Heart left ventricle (tissue), 16 donors: ENCODE measurements at regions not wholly inside any gene's neighbourhood (a gene's known extent, or its start where the extent isn't known, plus 50 kb on each side); places are given as distances from the start of the nearest gene placed in this dataset.

Experiments
- ATAC-seq, 4 donors: fragments of 200-7000 bp; cut with Tn5 transposase; one replicate each; pipeline ENCODE4 v1.9.1; 2020 to 2022; ENCODE audit warnings: moderate library complexity in 4 of 4, mild to moderate bottlenecking in 3 of 4, moderate number of reproducible peaks in 1 of 4
- DNase-seq, 5 donors: peaks; one replicate each; pipeline ENCODE4 v3.0.0-alpha.2; 2020
- H3K27ac ChIP-seq, 12 donors: fragments of 200-600 bp; sonication (generic) in 4 of 12; one replicate each; pipeline versions ENCODE4 v1.5.0 to v1.8.0; 2016 to 2022; ENCODE audit warnings: mild to moderate bottlenecking in 2 of 12
- H3K27me3 ChIP-seq, 9 donors: fragments of 200-600 bp; sonication (generic) in 2 of 9; one replicate each; pipeline versions ENCODE4 v1.5.1 to v1.8.0; 2016 to 2022; ENCODE audit warnings: mild to moderate bottlenecking in 3 of 9
- H3K36me3 ChIP-seq, 9 donors: fragments of 200-600 bp; sonication (generic) in 2 of 9; one replicate each; pipeline versions ENCODE4 v1.5.0 to v1.8.0; 2018 to 2022; ENCODE audit warnings: mild to moderate bottlenecking in 2 of 9
- H3K4me1 ChIP-seq, 12 donors: fragments of 200-600 bp; sonication (generic) in 4 of 12; one replicate each; pipeline versions ENCODE4 v1.5.0 to v1.8.0; 2016 to 2022; ENCODE audit warnings: mild to moderate bottlenecking in 3 of 12
- H3K4me3 ChIP-seq, 12 donors: fragments of 200-600 bp; sonication (generic) in 4 of 12; one replicate each; pipeline versions ENCODE4 v1.5.0 to v1.8.0; 2017 to 2022; ENCODE audit warnings: mild to moderate bottlenecking in 9 of 12, moderate library complexity in 4 of 12
- H3K9me3 ChIP-seq, 12 donors: fragments of 200-600 bp; sonication (generic) in 4 of 12; one replicate each; pipeline versions ENCODE4 v1.5.0 to v1.8.0; 2016 to 2022; ENCODE audit warnings: mild to moderate bottlenecking in 1 of 12
- POLR2A ChIP-seq, 2 donors: fragments of 450-650 bp; IDR thresholded peaks; one replicate each; pipeline ENCODE4 v1.6.1; 2017; ENCODE audit warnings: antibody characterized with exemption in 2 of 2, mild to moderate bottlenecking in 2 of 2, moderate library complexity in 2 of 2
- WGBS, 4 donors: extraction: QIAGEN DNeasy Blood & Tissue Kit in 2 of 4; methylation state at CpG; one replicate each; pipeline versions ENCODE4 v1.1.5 to v1.1.7; 2013 to 2018; 5-methylcytosine and 5-hydroxymethylcytosine counted together
- intact Hi-C, 10 donors: fragments of 100-400 bp; cut with DNase I; formaldehyde crosslinking; loops; one replicate each; pipeline versions ENCODE4 v1.11.1 to v1.14.2; 2022
- TF ChIP-seq, protein P1 (sequence below), 12 donors: fragments of 200-600 bp; sonication (generic) in 4 of 12; IDR thresholded peaks; one replicate each; pipeline versions ENCODE4 v1.5.0 to v1.8.0; 2018 to 2022; ENCODE audit warnings: antibody characterized with exemption in 12 of 12, mild to moderate bottlenecking in 5 of 12
- donor health status: ischemic (EF 13 %, LVEDD 7.1; RV severe dilation, severe dysfunction).
- donor health status: healthy with polysubstance abuse.
- donor health status: DM: no; HTN: yes; CAD: no.
- donor health status: DM: no; HTN: no; CAD: no.
- donor health status: ischemic (EF 25% LVEDD 6.9; RV normal size, moderate dysfunction).
- donor health status: ischemic (EF 25% LVEDD 5.7; RV mildly dilated, moderate dysfunction).
- donor health status: healthy.
- donor health status: DM: yes; HTN: yes; CAD: no.
- donor health status: ischemic (EF 35%, LVEDD 5.7; RV mildly dilated, moderate dysfunction).
- donor health status: nonischemic (EF 11% LVEDD 7.7; RV severe dilation, severe dysfunction).
- donor health status: DM: yes; HTN: yes; CAD: no.
- donor health status: PGD.
- donor health status: ischemic (EF 29% LVEDD 5.4; RV normal size, mild dysfunction).
- donor health status: nonischemic (EF 23%, LVEDD 6.1; RV moderate dilation, normal function).

DNA sequence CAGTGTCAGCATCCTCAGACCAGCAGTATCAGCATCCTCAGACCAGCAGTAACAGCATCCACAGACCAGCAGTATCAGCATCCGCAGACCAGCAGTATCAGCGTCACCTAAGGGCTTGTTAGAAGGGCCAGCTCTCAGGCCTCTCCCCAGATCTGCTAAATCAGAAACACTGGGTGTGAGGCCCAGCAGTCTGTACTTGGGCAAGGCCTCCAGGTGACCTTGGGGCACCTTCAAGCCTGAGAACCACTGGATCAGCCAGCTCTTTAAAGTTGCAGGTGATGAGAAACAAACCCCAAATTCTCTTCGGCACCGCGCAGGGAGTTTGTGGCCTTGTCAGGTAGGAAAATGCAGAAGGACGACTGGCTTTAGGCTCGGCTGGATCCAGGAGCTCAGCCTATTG, 290.5 kb upstream of the CDH4 start:
- Histone ChIP-seq H3K4me3 (no peak overlapping the region), H3K9me3 (no peaks in the 10 kb centered on the region), H3K4me1 (no peaks in the 10 kb centered on the region), H3K27ac (no peak overlapping the region), H3K36me3 (no peaks in the 10 kb centered on the region), H3K27me3 (peaks cover 0 to 11% (median 0%) of the 10 kb centered on the region in 9 donors)
- TF ChIP-seq, protein P1, sequence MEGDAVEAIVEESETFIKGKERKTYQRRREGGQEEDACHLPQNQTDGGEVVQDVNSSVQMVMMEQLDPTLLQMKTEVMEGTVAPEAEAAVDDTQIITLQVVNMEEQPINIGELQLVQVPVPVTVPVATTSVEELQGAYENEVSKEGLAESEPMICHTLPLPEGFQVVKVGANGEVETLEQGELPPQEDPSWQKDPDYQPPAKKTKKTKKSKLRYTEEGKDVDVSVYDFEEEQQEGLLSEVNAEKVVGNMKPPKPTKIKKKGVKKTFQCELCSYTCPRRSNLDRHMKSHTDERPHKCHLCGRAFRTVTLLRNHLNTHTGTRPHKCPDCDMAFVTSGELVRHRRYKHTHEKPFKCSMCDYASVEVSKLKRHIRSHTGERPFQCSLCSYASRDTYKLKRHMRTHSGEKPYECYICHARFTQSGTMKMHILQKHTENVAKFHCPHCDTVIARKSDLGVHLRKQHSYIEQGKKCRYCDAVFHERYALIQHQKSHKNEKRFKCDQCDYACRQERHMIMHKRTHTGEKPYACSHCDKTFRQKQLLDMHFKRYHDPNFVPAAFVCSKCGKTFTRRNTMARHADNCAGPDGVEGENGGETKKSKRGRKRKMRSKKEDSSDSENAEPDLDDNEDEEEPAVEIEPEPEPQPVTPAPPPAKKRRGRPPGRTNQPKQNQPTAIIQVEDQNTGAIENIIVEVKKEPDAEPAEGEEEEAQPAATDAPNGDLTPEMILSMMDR (IDR thresholded peaks at IDR 0.05): no peak
- no peak for TF ChIP-seq POLR2A (IDR thresholded peaks at IDR 0.05)
- WGBS, 4 donors: 89 to 96% (median 92%) methylated on average over 6 to 7 of the region's 7 CpGs
- intact Hi-C loops: no loop called here
- no peak for DNase-seq
- no peak for ATAC-seq

DNA sequence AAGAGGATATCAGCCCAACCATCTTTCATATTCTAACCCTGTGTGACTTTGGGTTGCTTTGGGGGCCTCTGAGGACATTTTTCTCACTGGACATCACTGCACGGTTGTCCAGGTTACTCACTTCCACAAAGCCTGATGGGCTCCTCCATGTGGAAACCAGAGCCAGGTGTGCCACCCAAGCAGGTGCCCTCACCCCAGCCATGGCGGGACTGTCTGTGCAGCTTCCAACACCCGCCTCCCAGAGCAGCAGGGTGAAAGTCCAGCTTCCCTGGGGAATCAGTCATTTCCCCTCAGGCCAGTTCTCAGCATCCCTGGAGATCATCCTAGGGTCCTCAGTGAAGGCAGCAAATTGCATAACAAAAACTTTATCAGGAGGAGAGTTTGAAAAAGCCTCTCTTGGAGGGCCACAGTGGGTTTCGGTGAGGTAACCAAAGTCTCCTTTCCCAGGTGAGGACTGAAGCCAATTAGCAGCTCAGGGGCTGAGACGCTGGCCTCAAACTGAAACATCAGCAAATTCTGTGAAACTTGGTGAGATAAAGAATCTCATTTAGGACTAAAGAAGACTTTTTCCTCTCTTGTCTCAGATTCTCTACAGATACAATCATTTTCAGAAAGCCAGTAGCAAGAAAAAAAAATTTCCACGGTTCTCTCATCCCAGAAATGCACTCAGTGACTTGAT, 289.6 kb upstream of the CDH4 start:
- WGBS, 4 donors: 54 to 69% (median 61%) methylated on average over 6 of the region's 6 CpGs
- Histone ChIP-seq H3K4me3 (no peak overlapping the region), H3K27ac (no peak overlapping the region), H3K4me1 (no peaks in the 10 kb centered on the region), H3K27me3 (peaks cover 0 to 19% (median 0%) of the 10 kb centered on the region in 9 donors), H3K9me3 (no peaks in the 10 kb centered on the region), H3K36me3 (no peaks in the 10 kb centered on the region)
- intact Hi-C loops: no loop called here
- no peak for DNase-seq
- ATAC-seq: no peak
- TF ChIP-seq POLR2A (IDR thresholded peaks at IDR 0.05): no peak
- TF ChIP-seq, protein P1 (IDR thresholded peaks at IDR 0.05): no peak

DNA sequence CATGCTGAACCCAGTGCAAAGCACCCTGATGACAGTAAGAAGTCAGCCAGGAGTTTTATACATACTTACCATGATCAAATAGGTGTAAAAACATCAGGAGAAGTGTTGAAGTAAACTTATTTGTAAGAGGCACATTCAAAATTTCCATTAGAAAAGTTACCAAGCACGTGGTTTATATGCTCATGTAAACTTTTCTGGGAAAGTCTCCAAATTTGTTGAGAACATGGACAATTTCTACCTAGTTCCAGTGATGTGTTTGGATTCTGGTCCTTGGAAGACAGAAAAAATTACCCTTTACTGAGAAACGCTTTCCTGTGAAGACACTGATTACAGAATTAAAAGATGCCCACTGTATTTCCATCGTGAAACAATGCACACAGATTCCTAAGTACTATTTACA, 288.9 kb upstream of the CDH4 start:
- Histone ChIP-seq H3K4me3 (no peak overlapping the region), H3K36me3 (no peaks in the 10 kb centered on the region), H3K4me1 (no peaks in the 10 kb centered on the region), H3K27me3 (peaks cover 0 to 26% (median 0%) of the 10 kb centered on the region in 9 donors), H3K27ac (no peak overlapping the region), H3K9me3 (no peaks in the 10 kb centered on the region)
- DNase-seq (no peak), ATAC-seq (no peak)
- intact Hi-C loops: no loop called here
- WGBS, 4 donors: 31 to 46% (median 40%) methylated on average over 3 of the region's 3 CpGs
- TF ChIP-seq POLR2A (IDR thresholded peaks at IDR 0.05): no peak
- TF ChIP-seq, protein P1 (IDR thresholded peaks at IDR 0.05): no peak

DNA sequence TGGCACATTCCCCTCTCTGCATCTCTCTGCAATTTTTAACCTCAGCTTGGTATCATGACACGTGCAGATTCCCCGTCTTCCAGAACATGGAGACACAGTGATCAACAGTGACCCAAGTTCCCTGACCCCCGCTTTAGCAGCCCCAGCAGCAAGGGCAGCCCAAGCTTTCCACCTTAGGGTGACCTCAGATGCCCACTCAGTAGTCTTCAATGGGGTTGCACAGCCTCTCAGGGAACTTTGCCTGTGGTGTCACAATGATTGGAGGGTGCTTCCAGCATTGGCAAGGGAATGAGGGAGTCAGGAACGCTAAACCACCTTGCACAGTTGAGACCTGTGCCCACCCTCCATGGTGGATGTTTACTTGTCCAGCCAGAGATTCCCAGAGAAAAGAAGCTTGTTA, 287.1 kb upstream of the CDH4 start:
- H3K27me3 ChIP-seq: peaks cover 0 to 38% (median 0%) of the 10 kb centered on the region in 9 donors
- intact Hi-C loops: no loop called here
- ATAC-seq: no peak
- no peak overlapping the region for H3K27ac ChIP-seq
- no peaks in the 10 kb centered on the region for H3K9me3 ChIP-seq
- WGBS, 4 donors: 81 to 93% (median 90%) methylated on average over 4 of the region's 4 CpGs
- no peak for DNase-seq
- no peaks in the 10 kb centered on the region for H3K36me3 ChIP-seq
- no peak for TF ChIP-seq POLR2A (IDR thresholded peaks at IDR 0.05)
- TF ChIP-seq, protein P1 (IDR thresholded peaks at IDR 0.05): no peak
- no peaks in the 10 kb centered on the region for H3K4me1 ChIP-seq
- no peak overlapping the region for H3K4me3 ChIP-seq
